Neural cell (in vitro differentiated cells): ENCODE measurements at regions not wholly inside any gene's neighbourhood (a gene's known extent, or its start where the extent isn't known, plus 50 kb on each side); places are given as distances from the start of the nearest gene placed in this dataset.

ENCODE experiments used
- H2AFZ ChIP-seq: fragments of 200-600, 300-800 bp; sonication (generic), shearing (Covaris generic); 2 replicates; pipeline ENCODE4 v1.6.0; 2014; ENCODE audit warnings: low read depth, mild to moderate bottlenecking, antibody characterized with exemption, low read length, moderate library complexity
- H3F3A ChIP-seq: fragments of 200-600 bp; shearing (Covaris generic); 2 replicates; pipeline ENCODE4 v1.6.1; 2016; ENCODE audit warnings: mild to moderate bottlenecking, moderate library complexity, mixed read lengths, antibody characterized with exemption, low read length; ENCODE audit not compliant: insufficient read depth, poor library complexity, severe bottlenecking
- H3K27ac ChIP-seq: fragments of 200-600, 300-800 bp; sonication (generic), shearing (Covaris generic); 2 replicates; pipeline ENCODE4 v1.5.1; 2014; ENCODE audit warnings: mild to moderate bottlenecking, low read length, moderate library complexity
- H3K27me3 ChIP-seq: fragments of 300-800, 200-600 bp; sonication (generic), shearing (Covaris generic); 2 replicates; pipeline ENCODE4 v1.6.0; 2014; ENCODE audit warnings: mild to moderate bottlenecking, low read depth, low read length, moderate library complexity; ENCODE audit not compliant: insufficient read depth
- H3K36me3 ChIP-seq: fragments of 300-800, 200-600 bp; sonication (generic), shearing (Covaris generic); 2 replicates; pipeline ENCODE4 v1.5.1; 2014; ENCODE audit warnings: mild to moderate bottlenecking, antibody characterized with exemption, low read length, moderate library complexity; ENCODE audit not compliant: insufficient read depth
- H3K4me2 ChIP-seq: fragments of 300-800, 200-600 bp; sonication (generic), shearing (Covaris generic); 2 replicates; pipeline ENCODE4 v1.6.0; 2014; ENCODE audit warnings: mild to moderate bottlenecking, low read length
- H3K4me3 ChIP-seq: fragments of 300-800, 200-600 bp; sonication (generic), shearing (Covaris generic); 2 replicates; pipeline ENCODE4 v1.5.1; 2014; ENCODE audit warnings: mild to moderate bottlenecking, low read length, moderate library complexity
- H3K79me2 ChIP-seq: fragments of 200-600 bp; shearing (Covaris generic); replicated peaks from 2 replicates; pipeline ENCODE4 v1.6.0; 2014; ENCODE audit warnings: mild to moderate bottlenecking, low read length, moderate library complexity; ENCODE audit not compliant: insufficient read depth
- H3K9ac ChIP-seq: fragments of 300-800, 200-600 bp; sonication (generic), shearing (Covaris generic); 2 replicates; pipeline ENCODE4 v1.6.1; 2016; ENCODE audit warnings: mild to moderate bottlenecking, low read length, mixed read lengths
- H3K9me2 ChIP-seq: fragments of 200-600 bp; shearing (Covaris generic); 2 replicates; pipeline ENCODE4 v1.6.1; 2016; ENCODE audit warnings: mild to moderate bottlenecking, low read length, mixed read lengths; ENCODE audit not compliant: insufficient read depth
- H3K9me3 ChIP-seq: fragments of 200-600, 300-800 bp; sonication (generic), shearing (Covaris generic); 2 replicates; pipeline ENCODE4 v1.6.1; 2016; ENCODE audit warnings: mild to moderate bottlenecking, mixed run types, low read length, moderate library complexity, mixed read lengths
- H4K20me1 ChIP-seq: fragments of 200-600 bp; shearing (Covaris generic); 2 replicates; pipeline ENCODE4 v1.6.1; 2016; ENCODE audit warnings: mild to moderate bottlenecking, mixed run types; ENCODE audit not compliant: insufficient read depth
- CTCF ChIP-seq: fragments of 450-650 bp; IDR thresholded peaks from 2 replicates; pipeline ENCODE4 v1.5.1; 2014; ENCODE audit warnings: antibody characterized with exemption, mild to moderate bottlenecking, moderate library complexity; ENCODE audit not compliant: poor library complexity, severe bottlenecking
- EP300 ChIP-seq: fragments of 450-650 bp; conservative IDR thresholded peaks from 2 replicates; pipeline ENCODE4 v1.6.1; 2014; ENCODE audit warnings: antibody characterized with exemption, mild to moderate bottlenecking, moderate library complexity; ENCODE audit not compliant: poor library complexity, severe bottlenecking
- EZH2 ChIP-seq: fragments of 200-600, 300-800 bp; shearing (Covaris generic), sonication (generic); IDR thresholded peaks from 2 replicates; pipeline ENCODE4 v1.6.1; 2014; ENCODE audit warnings: antibody characterized with exemption, low read length, borderline replicate concordance, mild to moderate bottlenecking; ENCODE audit not compliant: insufficient read depth, poor library complexity, severe bottlenecking
- MXI1 ChIP-seq: fragments of 450-650 bp; conservative IDR thresholded peaks from 2 replicates; pipeline ENCODE4 v1.6.1; 2014; ENCODE audit warnings: antibody characterized with exemption, mild to moderate bottlenecking; ENCODE audit not compliant: poor library complexity, severe bottlenecking
- POLR2AphosphoS5 ChIP-seq: IDR thresholded peaks from 2 replicates; pipeline ENCODE4 v1.6.1; 2012
- RAD21 ChIP-seq: fragments of 450-650 bp; conservative IDR thresholded peaks from 2 replicates; pipeline ENCODE4 v1.6.1; 2014; ENCODE audit warnings: antibody characterized with exemption, mild to moderate bottlenecking, moderate library complexity
- SMC3 ChIP-seq: fragments of 450-650 bp; conservative IDR thresholded peaks from 2 replicates; pipeline ENCODE4 v1.6.1; 2014; ENCODE audit warnings: antibody characterized with exemption, mild to moderate bottlenecking, moderate library complexity; ENCODE audit not compliant: poor library complexity
- TAF1 ChIP-seq: IDR thresholded peaks from 2 replicates; pipeline ENCODE4 v1.6.1; 2012; ENCODE audit warnings: low read depth
- TF ChIP-seq, protein P1 (sequence below): IDR thresholded peaks from 2 replicates; pipeline ENCODE4 v1.6.1; 2012; ENCODE audit warnings: borderline replicate concordance

DNA sequence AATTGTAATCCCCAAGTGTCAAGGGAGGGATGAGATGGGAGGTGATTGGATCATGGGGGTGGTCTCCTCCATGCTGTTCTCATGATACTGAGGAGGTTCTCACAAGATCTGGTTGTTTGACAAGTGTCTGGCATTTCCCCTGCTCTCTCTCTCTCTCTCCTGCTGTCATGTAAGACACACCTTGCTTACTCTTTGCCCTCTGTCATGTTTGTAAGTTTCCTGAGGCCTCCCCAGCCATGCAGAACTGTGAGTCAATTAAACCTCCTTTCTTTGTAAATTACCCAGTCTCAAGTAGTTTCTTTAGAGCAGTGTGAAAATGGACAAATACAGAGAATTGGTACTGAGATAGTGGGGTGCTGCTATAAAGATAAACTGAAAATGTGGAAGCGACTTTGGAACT lies 207.9 kb downstream of the HINT1 start:
- no peaks in the 10 kb centered on the region for H3K79me2 ChIP-seq
- TF ChIP-seq EZH2 (no peak), MXI1 (no peak), POLR2AphosphoS5 (no peak), CTCF (no peak), TAF1 (no peak), SMC3 (no peak), EP300 (no peak), RAD21 (no peak)
- TF ChIP-seq, protein P1, sequence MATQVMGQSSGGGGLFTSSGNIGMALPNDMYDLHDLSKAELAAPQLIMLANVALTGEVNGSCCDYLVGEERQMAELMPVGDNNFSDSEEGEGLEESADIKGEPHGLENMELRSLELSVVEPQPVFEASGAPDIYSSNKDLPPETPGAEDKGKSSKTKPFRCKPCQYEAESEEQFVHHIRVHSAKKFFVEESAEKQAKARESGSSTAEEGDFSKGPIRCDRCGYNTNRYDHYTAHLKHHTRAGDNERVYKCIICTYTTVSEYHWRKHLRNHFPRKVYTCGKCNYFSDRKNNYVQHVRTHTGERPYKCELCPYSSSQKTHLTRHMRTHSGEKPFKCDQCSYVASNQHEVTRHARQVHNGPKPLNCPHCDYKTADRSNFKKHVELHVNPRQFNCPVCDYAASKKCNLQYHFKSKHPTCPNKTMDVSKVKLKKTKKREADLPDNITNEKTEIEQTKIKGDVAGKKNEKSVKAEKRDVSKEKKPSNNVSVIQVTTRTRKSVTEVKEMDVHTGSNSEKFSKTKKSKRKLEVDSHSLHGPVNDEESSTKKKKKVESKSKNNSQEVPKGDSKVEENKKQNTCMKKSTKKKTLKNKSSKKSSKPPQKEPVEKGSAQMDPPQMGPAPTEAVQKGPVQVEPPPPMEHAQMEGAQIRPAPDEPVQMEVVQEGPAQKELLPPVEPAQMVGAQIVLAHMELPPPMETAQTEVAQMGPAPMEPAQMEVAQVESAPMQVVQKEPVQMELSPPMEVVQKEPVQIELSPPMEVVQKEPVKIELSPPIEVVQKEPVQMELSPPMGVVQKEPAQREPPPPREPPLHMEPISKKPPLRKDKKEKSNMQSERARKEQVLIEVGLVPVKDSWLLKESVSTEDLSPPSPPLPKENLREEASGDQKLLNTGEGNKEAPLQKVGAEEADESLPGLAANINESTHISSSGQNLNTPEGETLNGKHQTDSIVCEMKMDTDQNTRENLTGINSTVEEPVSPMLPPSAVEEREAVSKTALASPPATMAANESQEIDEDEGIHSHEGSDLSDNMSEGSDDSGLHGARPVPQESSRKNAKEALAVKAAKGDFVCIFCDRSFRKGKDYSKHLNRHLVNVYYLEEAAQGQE: no peak

DNA sequence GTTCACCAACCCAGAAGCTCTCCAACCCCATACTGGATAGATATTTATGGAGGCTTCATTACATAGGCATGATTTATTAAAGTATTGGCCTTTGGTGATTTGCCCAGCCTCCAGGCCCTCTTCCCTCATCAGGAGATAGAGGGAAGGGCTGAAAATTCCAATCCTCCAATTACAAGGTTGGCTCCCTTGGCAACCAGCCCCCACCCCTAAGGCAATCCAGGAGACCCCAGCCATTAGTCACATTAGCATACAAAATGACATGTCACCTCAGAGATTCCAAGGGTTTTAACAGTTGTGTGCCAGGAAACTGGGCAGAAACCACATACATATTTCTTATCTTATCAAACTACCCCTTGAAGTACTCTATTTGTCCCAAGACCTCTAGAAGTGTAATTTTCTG lies 210.0 kb downstream of the HINT1 start:
- Histone ChIP-seq H3F3A (no peaks in the 10 kb centered on the region), H3K4me2 (no peak overlapping the region), H3K9ac (no peak overlapping the region), H3K79me2 (no peaks in the 10 kb centered on the region), H3K36me3 (no peaks in the 10 kb centered on the region), H3K27me3 (no peaks in the 10 kb centered on the region), H3K9me3 (no peaks in the 10 kb centered on the region), H3K4me3 (no peak overlapping the region), H2AFZ (no peak overlapping the region), H3K27ac (no peak overlapping the region), H3K9me2 (no peaks in the 10 kb centered on the region), H4K20me1 (no peaks in the 10 kb centered on the region)
- TF ChIP-seq POLR2AphosphoS5 (no peak), CTCF (no peak), EP300 (no peak), RAD21 (no peak), MXI1 (no peak), EZH2 (no peak), TAF1 (no peak), SMC3 (no peak)
- TF ChIP-seq, protein P1: no peak

More for the DNA sequence above, 207.9 kb downstream of the HINT1 start:
- Histone ChIP-seq H3K4me2 (no peak overlapping the region), H3F3A (no peaks in the 10 kb centered on the region), H3K27ac (no peak overlapping the region), H3K9ac (no peak overlapping the region), H3K9me3 (no peaks in the 10 kb centered on the region), H2AFZ (no peak overlapping the region), H3K4me3 (no peak overlapping the region), H3K36me3 (no peaks in the 10 kb centered on the region), H4K20me1 (no peaks in the 10 kb centered on the region), H3K9me2 (no peaks in the 10 kb centered on the region), H3K27me3 (no peaks in the 10 kb centered on the region)
